ENCODE measurements at regions not wholly inside any gene's neighbourhood (a gene's known extent, or its start where the extent isn't known, plus 50 kb on each side); places are given as distances from the start of the nearest gene placed in this dataset.
"Not testable (repeated sequence)": the region's sequence is repeated elsewhere in the genome, so short reads cannot be mapped to it uniquely, and the experiment has no call there.

- TF ChIP-seq FOXP4 (CRISPR knock-in tag; IDR thresholded peaks at IDR 0.05) (peak; percentile 48; the same call in 1 of the 2 replicates), DR1 (CRISPR knock-in tag; IDR thresholded peaks at IDR 0.05) (peak; percentile 62), NRL (CRISPR knock-in tag; IDR thresholded peaks at IDR 0.05; ENCODE audit: borderline replicate concordance) (peak; percentile 95; the same call in 1 of the 2 replicates), NFKBIZ (CRISPR knock-in tag; IDR thresholded peaks at IDR 0.05) (peak; percentile 68; the same call in 1 of the 2 replicates), GABPA (CRISPR knock-in tag; IDR thresholded peaks at IDR 0.05; ENCODE audit: low read depth) (peak; percentile 28; the same call in 1 of the 2 replicates), ZNF264 (CRISPR knock-in tag; IDR thresholded peaks at IDR 0.05) (peak; percentile 50; the same call in 1 of the 2 replicates), KAT8 (CRISPR knock-in tag; IDR thresholded peaks at IDR 0.05) (peak; percentile 86), JUNB (CRISPR knock-in tag; IDR thresholded peaks at IDR 0.05; ENCODE audit: borderline replicate concordance) (peak; percentile 28; the same call in 1 of the 2 replicates), RFXAP (CRISPR knock-in tag; IDR thresholded peaks at IDR 0.05; ENCODE audit: borderline replicate concordance) (peak; percentile 79; the same call in 1 of the 2 replicates), EEA1 (CRISPR knock-in tag; IDR thresholded peaks at IDR 0.05; ENCODE audit: borderline replicate concordance) (peak; percentile 93), HDAC1 (CRISPR knock-in tag; IDR thresholded peaks at IDR 0.05) (peak; percentile 76; the same call in 1 of the 2 replicates), ZNF451 (CRISPR knock-in tag; IDR thresholded peaks at IDR 0.05) (peak; percentile 91), ZNF607 (CRISPR knock-in tag; IDR thresholded peaks at IDR 0.05; ENCODE audit: borderline replicate concordance) (peak; percentile 86), CCDC6 (CRISPR knock-in tag; IDR thresholded peaks at IDR 0.05) (0 out of 2 replicates have a peak, but pooled peaks have one; percentile 52), SIN3A (IDR thresholded peaks at IDR 0.05; ENCODE audit: borderline replicate concordance, low read depth, low read length) (peak; percentile 92; the same call in 1 of the 2 replicates), ZNF777 (CRISPR knock-in tag; IDR thresholded peaks at IDR 0.05) (peak; percentile 51), ZNF225 (CRISPR knock-in tag; IDR thresholded peaks at IDR 0.05) (peak; percentile 72; the same call in 1 of the 2 replicates), AHR (CRISPR knock-in tag; IDR thresholded peaks at IDR 0.05) (peak; percentile 95), IRF9 (CRISPR knock-in tag; IDR thresholded peaks at IDR 0.05; ENCODE audit: borderline replicate concordance) (peak; percentile 86; the same call in 1 of the 2 replicates), ZNF274 (CRISPR knock-in tag; IDR thresholded peaks at IDR 0.05) (peak; percentile 69), FOXO4 (CRISPR knock-in tag; conservative IDR thresholded peaks at IDR 0.05) (peak; percentile 95; the same call in 1 of the 2 replicates), ZNF414 (CRISPR knock-in tag; IDR thresholded peaks at IDR 0.05) (peak; percentile 78)
- not testable (repeated sequence) for TF ChIP-seq GABPA (IDR thresholded peaks at IDR 0.05; ENCODE audit: low read depth, low read length)
These were observed 62.6 kb upstream of the CDR2 start (continued) for GRCh38 chr16:22436823-22437652.
